Transverse colon (tissue), 4 donors: ENCODE measurements at regions not wholly inside any gene's neighbourhood (a gene's known extent, or its start where the extent isn't known, plus 50 kb on each side); places are given as distances from the start of the nearest gene placed in this dataset.

Source experiments
- CTCF ChIP-seq, 5 experiments: fragments of 200-600 bp in 3 of 5; fragments of 450-650 bp in 2 of 5; sonication (generic) in 3 of 5; IDR thresholded peaks; 1 replicate in 2 of 5; 2 replicates in 3 of 5; pipeline ENCODE4 v1.5.1; 2016 to 2017; ENCODE audit warnings: antibody characterized with exemption in 5 of 5, inconsistent platforms in 3 of 5, mild to moderate bottlenecking in 2 of 5, moderate library complexity in 1 of 5
- EP300 ChIP-seq: sonication (generic); formaldehyde crosslinking; IDR thresholded peaks from one replicate; pipeline ENCODE4 v1.6.1; 2017; ENCODE audit warnings: antibody characterized with exemption, low read depth
- POLR2A ChIP-seq: fragments of 450-650 bp; IDR thresholded peaks from one replicate; pipeline ENCODE4 v1.6.1; 2016; ENCODE audit warnings: antibody characterized with exemption, mild to moderate bottlenecking, moderate library complexity
- POLR2AphosphoS5 ChIP-seq, 3 donors: sonication (generic); formaldehyde crosslinking; IDR thresholded peaks; one replicate each; pipeline ENCODE4 v1.6.1; 2016; ENCODE audit warnings: antibody characterized with exemption in 3 of 3

- TF ChIP-seq POLR2A (no peak), EP300 (no peak), CTCF (IDR thresholded peaks at IDR 0.05) (no peak), POLR2AphosphoS5 (IDR thresholded peaks at IDR 0.05) (no peak)
Measured at GRCh38 chr20:60091305-60091704, 133.1 kb downstream of the CDH26 start.
